Gastroesophageal sphincter (tissue), 4 donors: ENCODE measurements at regions not wholly inside any gene's neighbourhood (a gene's known extent, or its start where the extent isn't known, plus 50 kb on each side); places are given as distances from the start of the nearest gene placed in this dataset.

ENCODE experiments used
- ATAC-seq: fragments of 150-250 bp; one replicate; pipeline ENCODE4 v1.9.1; 2016; ENCODE audit warnings: mild to moderate bottlenecking, moderate library complexity
- H3K27ac ChIP-seq, 4 donors: fragments of 200-600 bp; sonication (generic) in 3 of 4; 1 replicate in 3 of 4; 2 replicates in 1 of 4; pipeline ENCODE4 v1.5.1; 2016 to 2019
- H3K27me3 ChIP-seq: fragments of 200-600 bp; sonication (generic); one replicate; pipeline ENCODE4 v1.5.1; 2019
- H3K36me3 ChIP-seq, 2 donors: fragments of 200-600 bp; sonication (generic); one replicate each; pipeline ENCODE4 v1.5.1; 2019; ENCODE audit warnings: control low read depth in 1 of 2
- H3K4me1 ChIP-seq, 3 donors: fragments of 200-600 bp; sonication (generic); 1 replicate in 2 of 3; 2 replicates in 1 of 3; pipeline ENCODE4 v1.5.1; 2016 to 2019; ENCODE audit warnings: control low read depth in 2 of 3
- H3K4me3 ChIP-seq, 2 donors: fragments of 200-600 bp; sonication (generic); one replicate each; pipeline ENCODE4 v1.5.1; 2019; ENCODE audit warnings: mild to moderate bottlenecking in 1 of 2, moderate library complexity in 1 of 2
- H3K9me3 ChIP-seq, 3 donors: fragments of 200-600 bp; sonication (generic); one replicate each; pipeline ENCODE4 v1.5.1; 2017 to 2019; ENCODE audit warnings: control low read depth in 2 of 3
- EP300 ChIP-seq: sonication (generic); formaldehyde crosslinking; IDR thresholded peaks from one replicate; pipeline ENCODE4 v1.6.1; 2017; ENCODE audit warnings: antibody characterized with exemption, mild to moderate bottlenecking
- POLR2A ChIP-seq, 2 donors: fragments of 450-650 bp; IDR thresholded peaks; one replicate each; pipeline ENCODE4 v1.6.1; 2017; ENCODE audit warnings: antibody characterized with exemption in 2 of 2, mild to moderate bottlenecking in 2 of 2, moderate library complexity in 1 of 2
- POLR2AphosphoS5 ChIP-seq: sonication (generic); formaldehyde crosslinking; IDR thresholded peaks from one replicate; pipeline ENCODE4 v1.6.1; 2017; ENCODE audit warnings: antibody characterized with exemption
- WGBS, 2 donors: methylation state at CpG; one replicate each; pipeline ENCODE4 v1.1.5; 2018; ENCODE audit warnings: low coverage in 1 of 2; 5-methylcytosine and 5-hydroxymethylcytosine counted together
- TF ChIP-seq, protein P1 (sequence below), 4 experiments: fragments of 200-600 bp in 2 of 4; fragments of 450-650 bp in 2 of 4; sonication (generic) in 1 of 4; IDR thresholded peaks; one replicate each; pipeline ENCODE4 v1.5.1; 2017 to 2019; ENCODE audit warnings: antibody characterized with exemption in 4 of 4, mild to moderate bottlenecking in 2 of 4, moderate library complexity in 2 of 4

DNA sequence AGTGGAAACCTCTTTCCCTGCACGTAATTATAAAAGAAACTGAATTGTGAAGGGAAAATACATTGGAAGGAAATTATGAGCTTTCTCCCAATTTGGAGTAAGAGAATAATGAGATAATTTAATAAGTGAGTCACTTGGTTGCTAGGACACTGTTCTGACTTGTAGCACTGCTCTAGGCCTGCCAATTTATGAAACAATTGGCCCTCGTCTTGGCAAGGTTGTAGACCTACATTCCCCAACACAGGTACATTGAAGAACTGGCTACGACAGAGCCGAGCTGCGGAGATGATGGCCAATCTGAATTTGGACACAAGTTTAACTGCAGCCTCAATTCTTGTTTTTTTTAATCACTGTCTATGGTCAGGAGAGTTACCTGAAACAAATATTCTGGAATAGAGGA, 674.1 kb downstream of the MECOM start:
- ATAC-seq, result peak; percentile 55
- no peak overlapping the region for H3K27ac ChIP-seq
- H3K36me3 ChIP-seq, result no peaks in the 10 kb centered on the region
- H3K27me3 ChIP-seq, result no peaks in the 10 kb centered on the region
- H3K4me3 ChIP-seq, result no peak overlapping the region
- TF ChIP-seq POLR2A (IDR thresholded peaks at IDR 0.05), result no peak
- TF ChIP-seq EP300, result no peak
- no peak for TF ChIP-seq POLR2AphosphoS5
- TF ChIP-seq, protein P1, sequence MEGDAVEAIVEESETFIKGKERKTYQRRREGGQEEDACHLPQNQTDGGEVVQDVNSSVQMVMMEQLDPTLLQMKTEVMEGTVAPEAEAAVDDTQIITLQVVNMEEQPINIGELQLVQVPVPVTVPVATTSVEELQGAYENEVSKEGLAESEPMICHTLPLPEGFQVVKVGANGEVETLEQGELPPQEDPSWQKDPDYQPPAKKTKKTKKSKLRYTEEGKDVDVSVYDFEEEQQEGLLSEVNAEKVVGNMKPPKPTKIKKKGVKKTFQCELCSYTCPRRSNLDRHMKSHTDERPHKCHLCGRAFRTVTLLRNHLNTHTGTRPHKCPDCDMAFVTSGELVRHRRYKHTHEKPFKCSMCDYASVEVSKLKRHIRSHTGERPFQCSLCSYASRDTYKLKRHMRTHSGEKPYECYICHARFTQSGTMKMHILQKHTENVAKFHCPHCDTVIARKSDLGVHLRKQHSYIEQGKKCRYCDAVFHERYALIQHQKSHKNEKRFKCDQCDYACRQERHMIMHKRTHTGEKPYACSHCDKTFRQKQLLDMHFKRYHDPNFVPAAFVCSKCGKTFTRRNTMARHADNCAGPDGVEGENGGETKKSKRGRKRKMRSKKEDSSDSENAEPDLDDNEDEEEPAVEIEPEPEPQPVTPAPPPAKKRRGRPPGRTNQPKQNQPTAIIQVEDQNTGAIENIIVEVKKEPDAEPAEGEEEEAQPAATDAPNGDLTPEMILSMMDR (IDR thresholded peaks at IDR 0.05), result no peak
- H3K4me1 ChIP-seq, result peaks cover 0 to 16% (median 13%) of the 10 kb centered on the region in 3 donors
- H3K9me3 ChIP-seq, result no peaks in the 10 kb centered on the region
- WGBS, 2 donors, result 31 to 44% methylated on average over 5 of the region's 5 CpGs

DNA sequence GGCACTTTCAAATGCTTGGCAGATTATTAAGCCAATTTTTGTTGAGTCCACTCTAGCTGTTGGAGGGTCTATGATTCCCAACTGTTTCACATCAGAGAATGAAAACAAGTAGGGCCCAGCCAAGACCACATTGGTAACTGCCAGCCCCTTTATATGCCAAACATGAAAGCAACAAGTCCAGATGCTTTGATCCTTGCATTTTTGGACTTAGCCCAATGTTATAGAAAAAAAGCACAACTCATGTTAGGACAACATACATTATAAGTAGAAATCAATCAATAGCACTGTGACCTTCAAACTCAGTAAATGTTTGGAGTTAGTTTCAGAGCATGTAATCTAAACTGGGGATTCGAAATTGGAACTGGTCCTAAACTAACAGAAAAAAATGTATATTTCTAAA, 674.7 kb downstream of the MECOM start:
- H3K4me1 ChIP-seq, result peaks cover 0 to 16% (median 13%) of the 10 kb centered on the region in 3 donors
- no peak for ATAC-seq
- H3K9me3 ChIP-seq, result no peaks in the 10 kb centered on the region
- TF ChIP-seq EP300 (no peak), POLR2A (IDR thresholded peaks at IDR 0.05) (no peak), POLR2AphosphoS5 (no peak)
- TF ChIP-seq, protein P1 (IDR thresholded peaks at IDR 0.05), result no peak
- no peaks in the 10 kb centered on the region for H3K27me3 ChIP-seq
- no peak overlapping the region for H3K27ac ChIP-seq
- no peaks in the 10 kb centered on the region for H3K36me3 ChIP-seq
- 32 to 63% methylated on average over 1 of the region's 1 CpG for WGBS, 2 donors
- H3K4me3 ChIP-seq, result no peak overlapping the region

DNA sequence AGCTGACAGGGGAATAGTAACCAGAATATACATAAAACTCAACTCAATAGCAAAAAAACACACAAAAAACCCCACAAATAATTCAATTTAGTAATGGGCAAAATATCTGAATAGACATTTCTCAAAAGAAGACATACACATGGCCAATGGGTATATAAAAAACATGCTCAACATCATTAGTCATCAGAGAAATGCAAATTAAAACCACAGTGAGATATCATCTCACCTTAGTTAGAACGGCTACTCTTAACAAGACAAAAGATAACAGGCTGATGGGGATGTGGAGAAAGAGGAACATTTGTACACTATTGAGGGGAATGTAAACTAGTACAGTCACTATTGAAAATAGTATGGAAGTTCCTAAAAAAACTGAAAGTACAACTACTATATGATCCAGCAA, 678.6 kb downstream of the MECOM start:
- Histone ChIP-seq H3K9me3 (no peaks in the 10 kb centered on the region), H3K4me1 (peaks cover 0 to 8% (median 7%) of the 10 kb centered on the region in 3 donors), H3K27me3 (no peaks in the 10 kb centered on the region), H3K4me3 (no peak overlapping the region), H3K27ac (no peak overlapping the region), H3K36me3 (no peaks in the 10 kb centered on the region)
- no peak for ATAC-seq
- 64 to 100% methylated on average over 1 of the region's 1 CpG for WGBS, 2 donors
- TF ChIP-seq, protein P1 (IDR thresholded peaks at IDR 0.05), result no peak
- TF ChIP-seq EP300 (no peak), POLR2AphosphoS5 (no peak), POLR2A (IDR thresholded peaks at IDR 0.05) (no peak)

DNA sequence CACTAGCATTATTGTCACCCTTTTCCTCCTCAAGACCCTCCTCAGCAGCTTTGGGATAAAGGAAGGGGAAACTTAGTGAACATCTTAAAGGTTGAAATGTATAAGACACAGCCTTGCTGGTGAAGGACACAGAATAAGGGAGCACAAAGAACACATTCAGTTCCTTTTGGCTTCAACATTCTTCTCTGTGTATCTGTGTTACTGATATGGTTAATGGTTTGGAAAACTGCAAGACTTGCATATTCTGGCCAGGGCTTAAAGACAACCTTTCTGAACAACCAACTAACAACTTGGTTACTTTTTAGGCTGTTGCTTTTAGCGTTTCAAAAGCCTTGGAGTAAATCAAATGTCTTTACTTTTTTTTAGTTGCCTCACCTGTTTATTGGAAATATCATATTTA, 680.5 kb downstream of the MECOM start:
- no peak for ATAC-seq
- no peaks in the 10 kb centered on the region for H3K36me3 ChIP-seq
- TF ChIP-seq EP300 (no peak), POLR2A (IDR thresholded peaks at IDR 0.05) (no peak), POLR2AphosphoS5 (no peak)
- TF ChIP-seq, protein P1 (IDR thresholded peaks at IDR 0.05), result no peak
- 42 to 71% methylated on average over 1 of the region's 1 CpG for WGBS, 2 donors
- H3K4me3 ChIP-seq, result no peak overlapping the region
- no peak overlapping the region for H3K27ac ChIP-seq
- no peaks in the 10 kb centered on the region for H3K27me3 ChIP-seq
- peaks cover 0 to 8% (median 3%) of the 10 kb centered on the region in 3 donors for H3K4me1 ChIP-seq
- no peaks in the 10 kb centered on the region for H3K9me3 ChIP-seq

DNA sequence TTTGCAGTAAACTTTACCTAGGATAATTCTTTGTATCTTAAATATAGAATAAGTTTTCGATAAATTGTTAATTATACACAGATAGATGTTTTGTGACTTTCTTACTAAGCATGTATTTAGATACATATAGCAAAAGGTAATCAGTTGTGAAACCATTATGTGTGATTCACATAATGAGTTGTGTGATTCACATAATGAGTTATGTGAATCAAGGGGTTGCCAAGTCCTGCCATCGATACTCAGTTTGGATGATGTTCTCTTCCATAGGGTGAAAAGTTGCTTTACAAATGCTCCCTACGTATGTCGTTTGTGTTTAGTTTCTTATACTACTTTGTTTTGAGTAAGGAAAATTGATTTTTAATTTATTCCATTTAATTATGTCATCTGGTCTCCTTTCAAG, 682.1 kb downstream of the MECOM start:
- Histone ChIP-seq H3K4me3 (no peak overlapping the region), H3K4me1 (peaks cover 3 to 24% (median 6%) of the 10 kb centered on the region in 3 donors), H3K27ac (no peak overlapping the region), H3K36me3 (no peaks in the 10 kb centered on the region), H3K9me3 (no peaks in the 10 kb centered on the region), H3K27me3 (no peaks in the 10 kb centered on the region)
- no peak for TF ChIP-seq EP300
- no peak for TF ChIP-seq POLR2AphosphoS5
- no peak for TF ChIP-seq POLR2A (IDR thresholded peaks at IDR 0.05)
- TF ChIP-seq, protein P1 (IDR thresholded peaks at IDR 0.05), result no peak
- WGBS, 2 donors, result 80 to 82% methylated on average over 4 of the region's 4 CpGs
- ATAC-seq, result no peak
